Neural progenitor cell (in vitro differentiated cells): ENCODE measurements at regions not wholly inside any gene's neighbourhood (a gene's known extent, or its start where the extent isn't known, plus 50 kb on each side); places are given as distances from the start of the nearest gene placed in this dataset.
"Not testable (repeated sequence)": the region's sequence is repeated elsewhere in the genome, so short reads cannot be mapped to it uniquely, and the experiment has no call there.

Source experiments
- DNase-seq: peaks from one replicate; pipeline ENCODE4 v3.0.0-alpha.2; 2016; ENCODE audit warnings: low spot score
- H2AFZ ChIP-seq: fragments of 200-600 bp; sonication (generic); replicated peaks from 2 replicates; pipeline ENCODE4 v1.6.1; 2016; ENCODE audit warnings: antibody characterized with exemption
- H3F3A ChIP-seq: fragments of 200-600 bp; sonication (generic); 2 replicates; pipeline ENCODE4 v1.6.1; 2016; ENCODE audit warnings: antibody characterized with exemption, low read depth
- H3K27ac ChIP-seq: fragments of 200-600 bp; sonication (generic); 2 replicates; pipeline ENCODE4 v1.5.1; 2016; ENCODE audit warnings: mild to moderate bottlenecking
- H3K27me3 ChIP-seq: fragments of 200-600 bp; sonication (generic); 2 replicates; pipeline ENCODE4 v1.6.1; 2016; ENCODE audit warnings: mild to moderate bottlenecking, moderate library complexity
- H3K36me3 ChIP-seq: fragments of 200-600 bp; sonication (generic); 2 replicates; pipeline ENCODE4 v1.5.1; 2016
- H3K4me1 ChIP-seq: fragments of 200-600 bp; sonication (generic); 2 replicates; pipeline ENCODE4 v1.6.1; 2016; ENCODE audit warnings: mixed run types
- H3K4me2 ChIP-seq: fragments of 200-600 bp; sonication (generic); 2 replicates; pipeline ENCODE4 v1.6.1; 2016
- H3K4me3 ChIP-seq: fragments of 200-600 bp; sonication (generic); 2 replicates; pipeline ENCODE4 v1.5.1; 2016
- H3K79me2 ChIP-seq: fragments of 200-600 bp; sonication (generic); 2 replicates; pipeline ENCODE4 v1.6.1; 2016; ENCODE audit warnings: low read depth
- H3K9ac ChIP-seq: fragments of 200-600 bp; sonication (generic); 2 replicates; pipeline ENCODE4 v1.6.1; 2016
- H3K9me3 ChIP-seq: fragments of 200-600 bp; sonication (generic); 2 replicates; pipeline ENCODE4 v1.5.1; 2016; ENCODE audit warnings: low read depth
- H4K20me1 ChIP-seq: fragments of 200-600 bp; sonication (generic); 2 replicates; pipeline ENCODE4 v1.6.1; 2016; ENCODE audit warnings: low read depth
- H3K27ac Mint-ChIP-seq: 3 replicates; pipeline ENCODE4 v1.8.0; 2021; ENCODE audit warnings: mixed read lengths
- H3K27me3 Mint-ChIP-seq: 2 replicates; pipeline ENCODE4 v1.8.0; 2022; ENCODE audit warnings: low read depth, mild to moderate bottlenecking, inconsistent platforms, moderate library complexity, mixed read lengths; ENCODE audit not compliant: insufficient read depth
- H3K36me3 Mint-ChIP-seq: 3 replicates; pipeline ENCODE4 v1.8.0; 2021; ENCODE audit warnings: mixed read lengths
- H3K4me1 Mint-ChIP-seq: 3 replicates; pipeline ENCODE4 v1.8.0; 2021; ENCODE audit warnings: mixed read lengths
- H3K4me3 Mint-ChIP-seq: 3 replicates; pipeline ENCODE4 v1.8.0; 2021; ENCODE audit warnings: mild to moderate bottlenecking, moderate library complexity, mixed read lengths
- H3K9me3 Mint-ChIP-seq: 3 replicates; pipeline ENCODE4 v1.8.0; 2020; ENCODE audit warnings: mixed read lengths
- EZH2 ChIP-seq: fragments of 200-600 bp; sonication (generic); IDR thresholded peaks from 2 replicates; pipeline ENCODE4 v1.6.1; 2017; ENCODE audit warnings: antibody characterized with exemption, mild to moderate bottlenecking, moderate library complexity
- EZH2phosphoT487 ChIP-seq: fragments of 200-600 bp; sonication (generic); IDR thresholded peaks from 2 replicates; pipeline ENCODE4 v1.6.1; 2017; ENCODE audit warnings: antibody characterized with exemption
- TF ChIP-seq, protein P1 (sequence below): fragments of 200-600 bp; sonication (generic); IDR thresholded peaks from 2 replicates; pipeline ENCODE4 v1.5.1; 2017; ENCODE audit warnings: antibody characterized with exemption, mild to moderate bottlenecking

DNA sequence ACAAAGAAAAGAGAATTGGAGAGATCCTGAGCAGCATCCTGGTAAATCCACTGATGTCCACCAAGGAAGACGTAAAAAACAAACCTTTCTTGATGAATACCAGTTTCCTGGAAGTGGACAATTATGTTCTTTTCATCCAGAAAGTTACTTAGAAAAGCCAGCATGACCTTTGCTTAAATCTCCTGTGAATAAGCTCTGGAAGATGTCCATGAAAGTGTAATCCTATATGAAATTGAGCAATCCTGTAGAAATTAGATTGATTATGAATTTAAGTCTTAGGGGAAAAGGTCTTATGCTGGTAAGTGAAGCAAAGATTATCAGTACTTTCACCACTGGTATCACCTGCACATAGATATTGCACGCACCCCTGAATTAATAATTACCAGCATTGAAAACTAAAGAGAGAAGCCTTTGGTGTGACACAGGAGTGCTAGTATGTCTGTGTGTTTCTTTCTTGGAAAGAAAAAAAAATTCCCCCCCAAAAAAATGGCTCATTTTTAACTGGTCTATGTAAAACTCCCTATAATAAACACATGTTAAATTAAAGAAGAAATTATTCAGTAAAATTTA lies 164.5 kb upstream of the LHX8 start:
- H3K9me3 Mint-ChIP-seq, result no peaks in the 10 kb centered on the region
- H3F3A ChIP-seq, result no peaks in the 10 kb centered on the region
- H3K4me1 ChIP-seq, result no peaks in the 10 kb centered on the region

DNA sequence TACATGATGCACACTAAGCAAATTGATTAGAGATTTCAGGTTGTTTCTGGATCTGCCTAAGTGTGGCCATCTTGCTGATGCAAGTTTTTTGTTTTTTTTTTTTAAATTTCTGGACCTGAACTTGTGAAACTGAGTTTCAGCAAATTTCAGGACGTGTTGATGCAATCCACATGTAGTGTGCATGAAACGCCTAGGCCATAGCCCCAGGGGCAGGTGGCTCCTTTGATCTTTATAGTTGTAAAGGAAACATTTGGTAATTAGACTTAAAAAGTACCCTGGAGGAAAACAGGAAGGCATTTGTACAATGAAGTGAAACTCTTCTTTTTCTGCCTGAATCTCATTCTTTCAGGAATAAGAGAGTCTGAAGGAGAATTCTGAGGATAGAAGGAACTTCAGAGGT lies 162.2 kb upstream of the LHX8 start:
- Histone ChIP-seq H3K4me3 (no peak overlapping the region), H4K20me1 (no peaks in the 10 kb centered on the region), H3K4me2 (no peak overlapping the region), H3F3A (no peaks in the 10 kb centered on the region), H3K9ac (no peak overlapping the region), H2AFZ (no peak overlapping the region), H3K27ac (no peak overlapping the region), H3K79me2 (no peaks in the 10 kb centered on the region), H3K36me3 (no peaks in the 10 kb centered on the region), H3K4me1 (no peaks in the 10 kb centered on the region), H3K27me3 (no peaks in the 10 kb centered on the region), H3K9me3 (no peaks in the 10 kb centered on the region)
- H3K4me1 Mint-ChIP-seq, result no peaks in the 10 kb centered on the region
- H3K4me3 Mint-ChIP-seq, result no peak overlapping the region
- H3K36me3 Mint-ChIP-seq, result no peaks in the 10 kb centered on the region
- H3K27me3 Mint-ChIP-seq, result no peaks in the 10 kb centered on the region
- TF ChIP-seq EZH2phosphoT487, result no peak
- TF ChIP-seq EZH2, result no peak
- TF ChIP-seq, protein P1, sequence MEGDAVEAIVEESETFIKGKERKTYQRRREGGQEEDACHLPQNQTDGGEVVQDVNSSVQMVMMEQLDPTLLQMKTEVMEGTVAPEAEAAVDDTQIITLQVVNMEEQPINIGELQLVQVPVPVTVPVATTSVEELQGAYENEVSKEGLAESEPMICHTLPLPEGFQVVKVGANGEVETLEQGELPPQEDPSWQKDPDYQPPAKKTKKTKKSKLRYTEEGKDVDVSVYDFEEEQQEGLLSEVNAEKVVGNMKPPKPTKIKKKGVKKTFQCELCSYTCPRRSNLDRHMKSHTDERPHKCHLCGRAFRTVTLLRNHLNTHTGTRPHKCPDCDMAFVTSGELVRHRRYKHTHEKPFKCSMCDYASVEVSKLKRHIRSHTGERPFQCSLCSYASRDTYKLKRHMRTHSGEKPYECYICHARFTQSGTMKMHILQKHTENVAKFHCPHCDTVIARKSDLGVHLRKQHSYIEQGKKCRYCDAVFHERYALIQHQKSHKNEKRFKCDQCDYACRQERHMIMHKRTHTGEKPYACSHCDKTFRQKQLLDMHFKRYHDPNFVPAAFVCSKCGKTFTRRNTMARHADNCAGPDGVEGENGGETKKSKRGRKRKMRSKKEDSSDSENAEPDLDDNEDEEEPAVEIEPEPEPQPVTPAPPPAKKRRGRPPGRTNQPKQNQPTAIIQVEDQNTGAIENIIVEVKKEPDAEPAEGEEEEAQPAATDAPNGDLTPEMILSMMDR, result no peak
- no peaks in the 10 kb centered on the region for H3K9me3 Mint-ChIP-seq
- H3K27ac Mint-ChIP-seq, result no peak overlapping the region
- DNase-seq, result no peak

More for the DNA sequence above, 164.5 kb upstream of the LHX8 start:
- no peak overlapping the region for H3K9ac ChIP-seq
- H2AFZ ChIP-seq, result no peak overlapping the region
- no peaks in the 10 kb centered on the region for H3K36me3 Mint-ChIP-seq
- no peaks in the 10 kb centered on the region for H3K36me3 ChIP-seq
- H3K4me3 Mint-ChIP-seq, result no peak overlapping the region
- H3K27ac ChIP-seq, result no peak overlapping the region
- DNase-seq, result no peak
- no peak overlapping the region for H3K4me2 ChIP-seq
- H3K27me3 Mint-ChIP-seq, result no peaks in the 10 kb centered on the region
- no peaks in the 10 kb centered on the region for H3K79me2 ChIP-seq
- no peaks in the 10 kb centered on the region for H3K27me3 ChIP-seq
- no peaks in the 10 kb centered on the region for H4K20me1 ChIP-seq
- H3K9me3 ChIP-seq, result no peaks in the 10 kb centered on the region
- TF ChIP-seq EZH2 (no peak), EZH2phosphoT487 (no peak)
- TF ChIP-seq, protein P1, result no peak
- no peaks in the 10 kb centered on the region for H3K4me1 Mint-ChIP-seq
- H3K27ac Mint-ChIP-seq, result no peak overlapping the region
- H3K4me3 ChIP-seq, result no peak overlapping the region

DNA sequence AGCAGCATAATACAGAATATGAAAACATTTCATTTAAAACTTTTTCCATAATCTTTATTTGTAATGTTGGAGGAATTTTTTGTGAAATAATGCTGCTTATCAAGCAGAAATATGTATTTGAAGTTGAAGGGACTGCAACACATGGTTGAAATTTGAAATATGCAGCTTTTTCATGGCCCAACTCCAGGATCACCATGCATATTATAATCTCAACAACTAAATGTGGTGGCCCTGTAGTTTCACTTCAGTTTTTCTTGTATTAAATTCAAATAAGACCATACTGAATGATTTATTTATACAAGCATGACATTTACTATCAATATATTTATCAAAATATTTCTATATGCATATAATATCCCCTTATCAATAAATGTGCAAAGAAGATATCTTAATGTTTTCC lies 157.7 kb upstream of the LHX8 start:
- H3K9me3 ChIP-seq, result no peaks in the 10 kb centered on the region
- H3K4me2 ChIP-seq, result no peak overlapping the region
- H3F3A ChIP-seq, result no peaks in the 10 kb centered on the region
- no peaks in the 10 kb centered on the region for H3K36me3 Mint-ChIP-seq
- H3K36me3 ChIP-seq, result no peaks in the 10 kb centered on the region
- H2AFZ ChIP-seq, result no peak overlapping the region
- H3K4me1 Mint-ChIP-seq, result no peaks in the 10 kb centered on the region
- H4K20me1 ChIP-seq, result no peaks in the 10 kb centered on the region
- H3K27ac ChIP-seq, result no peak overlapping the region
- no peak overlapping the region for H3K4me3 Mint-ChIP-seq
- no peak overlapping the region for H3K9ac ChIP-seq
- H3K4me1 ChIP-seq, result no peaks in the 10 kb centered on the region
- H3K4me3 ChIP-seq, result no peak overlapping the region
- no peaks in the 10 kb centered on the region for H3K27me3 ChIP-seq
- no peak for DNase-seq
- no peaks in the 10 kb centered on the region for H3K9me3 Mint-ChIP-seq
- no peaks in the 10 kb centered on the region for H3K27me3 Mint-ChIP-seq
- H3K27ac Mint-ChIP-seq, result no peak overlapping the region
- TF ChIP-seq, protein P1, result no peak
- TF ChIP-seq EZH2phosphoT487, result no peak
- TF ChIP-seq EZH2, result no peak
- no peaks in the 10 kb centered on the region for H3K79me2 ChIP-seq

DNA sequence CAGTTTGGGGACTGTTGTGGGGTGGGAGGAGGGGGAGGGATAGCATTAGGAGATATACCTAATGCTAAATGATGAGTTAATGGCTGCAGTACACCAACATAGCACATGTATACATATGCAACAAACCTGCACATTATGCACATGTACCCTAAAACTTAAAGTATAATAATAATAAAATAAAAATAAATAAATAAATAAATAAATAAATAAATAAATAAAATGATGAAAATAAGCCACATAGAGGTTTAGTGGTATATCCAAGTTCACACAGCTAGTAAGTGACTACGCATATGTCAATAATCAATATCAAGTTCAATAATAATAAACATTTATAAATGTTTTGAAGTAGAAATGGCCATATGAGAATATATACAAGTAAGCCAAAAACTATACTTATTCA lies 141.7 kb upstream of the LHX8 start:
- H3K4me1 Mint-ChIP-seq, H3K79me2 ChIP-seq, H3K4me1 ChIP-seq, H3K9me3 ChIP-seq, H3K36me3 ChIP-seq, H3K4me3 Mint-ChIP-seq, H3F3A ChIP-seq, H3K27ac Mint-ChIP-seq, H3K27me3 Mint-ChIP-seq, H3K4me2 ChIP-seq, H3K9ac ChIP-seq, H3K27ac ChIP-seq, DNase-seq, H3K4me3 ChIP-seq, H3K27me3 ChIP-seq, H3K9me3 Mint-ChIP-seq, H3K36me3 Mint-ChIP-seq, H2AFZ ChIP-seq, H4K20me1 ChIP-seq: not testable (repeated sequence)
